IMR-90 (cell line): ENCODE measurements at regions not wholly inside any gene's neighbourhood (a gene's known extent, or its start where the extent isn't known, plus 50 kb on each side); places are given as distances from the start of the nearest gene placed in this dataset.

Experiments used
- ATAC-seq: fragments of 200-7000 bp; cut with Tn5 transposase; 2 replicates; pipeline ENCODE4 v1.9.1; 2020; ENCODE audit warnings: low read depth, mild to moderate bottlenecking, moderate library complexity
- BruUV-seq: library from RNA; stranded (reverse); fragments of 400-500 nt; replicated peaks from 2 replicates; lab custom pipeline; 2021; lab: Mats Ljungman, UMichigan
- CTCF ChIA-PET: fragments of 300-600 bp; formaldehyde crosslinking; extraction: SDS; loops from one replicate; lab custom pipeline; 2021; ENCODE audit warnings: antibody characterized with exemption; lab: Yijun Ruan, JAX
- POLR2A ChIA-PET: fragments of 300-600 bp; sonication (Branson Sonifier 250); formaldehyde crosslinking; loops from one replicate; lab custom pipeline; 2022; ENCODE audit warnings: antibody characterized with exemption; ENCODE audit not compliant: unreplicated experiment; lab: Charles Lee
- DNase-seq: peaks from one replicate; pipeline ENCODE4 v3.0.0; 2013
- H2AFZ ChIP-seq: replicated peaks from 2 replicates; pipeline ENCODE3; 2013; ENCODE audit warnings: low read length, mild to moderate bottlenecking; ENCODE audit not compliant: poor library complexity
- H2AK5ac ChIP-seq: 2 replicates; pipeline ENCODE4 v1.6.1; 2013; ENCODE audit warnings: low read depth, low read length, inconsistent platforms
- H2AK9ac ChIP-seq: replicated peaks from 2 replicates; pipeline ENCODE3; 2013; ENCODE audit warnings: mild to moderate bottlenecking, low read depth, low read length, moderate library complexity; ENCODE audit not compliant: poor library complexity
- H2BK120ac ChIP-seq: 2 replicates; pipeline ENCODE4 v1.6.1; 2013; ENCODE audit warnings: low read depth, low read length, inconsistent platforms
- H2BK15ac ChIP-seq: 3 replicates; pipeline ENCODE4 v1.6.1; 2013; ENCODE audit warnings: low read depth, low read length, inconsistent platforms
- H2BK20ac ChIP-seq: 2 replicates; pipeline ENCODE4 v1.6.1; 2013; ENCODE audit warnings: low read depth, mild to moderate bottlenecking, inconsistent platforms, low read length, moderate library complexity
- H2BK5ac ChIP-seq: 2 replicates; pipeline ENCODE4 v1.6.1; 2013; ENCODE audit warnings: mild to moderate bottlenecking, low read depth, low read length, inconsistent platforms; ENCODE audit not compliant: poor library complexity, severe bottlenecking
- H3K14ac ChIP-seq: replicated peaks from 2 replicates; pipeline ENCODE4 v1.6.1; 2013; ENCODE audit warnings: low read depth, low read length, inconsistent platforms
- H3K18ac ChIP-seq: 2 replicates; pipeline ENCODE4 v1.6.1; 2013; ENCODE audit warnings: low read depth, low read length, control low read depth
- H3K23ac ChIP-seq: 2 replicates; pipeline ENCODE4 v1.6.1; 2013; ENCODE audit warnings: low read depth, low read length, inconsistent platforms
- H3K27ac ChIP-seq: 2 replicates; pipeline ENCODE4 v1.5.1; 2013; ENCODE audit warnings: mild to moderate bottlenecking, control low read depth, low read length; ENCODE audit not compliant: insufficient read depth
- H3K27me3 ChIP-seq: 2 replicates; pipeline ENCODE4 v1.6.1; 2013; ENCODE audit warnings: low read length; ENCODE audit not compliant: control insufficient read depth, insufficient read depth
- H3K36me3 ChIP-seq: 2 replicates; pipeline ENCODE4 v1.6.1; 2013; ENCODE audit warnings: low read length, mixed read lengths; ENCODE audit not compliant: control insufficient read depth, insufficient read depth
- H3K4ac ChIP-seq: 2 replicates; pipeline ENCODE4 v1.6.1; 2013; ENCODE audit warnings: low read depth, low read length, inconsistent platforms
- H3K4me1 ChIP-seq: 2 replicates; pipeline ENCODE4 v1.6.1; 2013; ENCODE audit warnings: low read length, mixed read lengths; ENCODE audit not compliant: control insufficient read depth, insufficient read depth
- H3K4me2 ChIP-seq: 2 replicates; pipeline ENCODE4 v1.6.1; 2013; ENCODE audit warnings: low read depth, mild to moderate bottlenecking, control low read depth, low read length, moderate library complexity
- H3K4me3 ChIP-seq: 2 replicates; pipeline ENCODE4 v1.5.1; 2013; ENCODE audit warnings: low read depth, mild to moderate bottlenecking, control low read depth, low read length, moderate library complexity; ENCODE audit not compliant: insufficient read depth
- H3K56ac ChIP-seq: 2 replicates; pipeline ENCODE4 v1.6.1; 2013; ENCODE audit warnings: low read length, inconsistent platforms; ENCODE audit not compliant: insufficient read depth; ENCODE audit errors: extremely low read depth
- H3K79me1 ChIP-seq, 2 experiments: 2 replicates each; pipeline ENCODE4 v1.6.1; 2013; ENCODE audit warnings: low read length in 2 of 2, inconsistent platforms in 1 of 2, low read depth in 1 of 2
- H3K9ac ChIP-seq: 2 replicates; pipeline ENCODE4 v1.6.1; 2013; ENCODE audit warnings: low read depth, low read length, control low read depth
- H3K9me1 ChIP-seq: 2 replicates; pipeline ENCODE4 v1.6.1; 2013; ENCODE audit warnings: low read length, inconsistent platforms; ENCODE audit not compliant: insufficient read depth
- H3K9me3 ChIP-seq: 2 replicates; pipeline ENCODE4 v1.6.1; 2013; ENCODE audit warnings: low read length; ENCODE audit not compliant: control insufficient read depth, insufficient read depth
- H4K20me1 ChIP-seq: 2 replicates; pipeline ENCODE4 v1.6.1; 2013; ENCODE audit warnings: low read length, inconsistent platforms; ENCODE audit not compliant: insufficient read depth
- H4K5ac ChIP-seq: 2 replicates; pipeline ENCODE4 v1.6.1; 2013; ENCODE audit warnings: mild to moderate bottlenecking, low read depth, low read length, control low read depth
- H4K8ac ChIP-seq, 2 experiments: 2 replicates each; pipeline ENCODE4 v1.6.1; 2013; ENCODE audit warnings: low read depth in 2 of 2, low read length in 2 of 2, control low read depth in 1 of 2, inconsistent platforms in 1 of 2
- H4K91ac ChIP-seq: 2 replicates; pipeline ENCODE4 v1.6.1; 2013; ENCODE audit warnings: low read depth, low read length, inconsistent platforms; ENCODE audit not compliant: insufficient read depth
- BHLHE40 ChIP-seq: fragments of 150-350 bp; IDR thresholded peaks from 2 replicates; pipeline ENCODE4 v1.6.1; 2016; ENCODE audit warnings: mild to moderate bottlenecking, low read depth, low read length
- CEBPB ChIP-seq: IDR thresholded peaks from 2 replicates; pipeline ENCODE4 v1.6.1; 2012; ENCODE audit warnings: low read depth, low read length, improper control_type of control experiment
- CHD1 ChIP-seq: IDR thresholded peaks from 2 replicates; pipeline ENCODE4 v1.6.1; 2012; ENCODE audit warnings: low read depth, low read length, improper control_type of control experiment
- FOS ChIP-seq: fragments of 150-350 bp; IDR thresholded peaks from 2 replicates; pipeline ENCODE4 v1.6.1; 2016; ENCODE audit warnings: low read depth, low read length
- MAFK ChIP-seq: IDR thresholded peaks from 2 replicates; pipeline ENCODE4 v1.6.1; 2012; ENCODE audit warnings: low read depth, low read length, improper control_type of control experiment
- MAZ ChIP-seq: IDR thresholded peaks from 2 replicates; pipeline ENCODE4 v1.6.1; 2012; ENCODE audit warnings: low read depth, mild to moderate bottlenecking, low read length, improper control_type of control experiment, moderate library complexity, borderline replicate concordance
- MXI1 ChIP-seq: IDR thresholded peaks from 2 replicates; pipeline ENCODE4 v1.6.1; 2012; ENCODE audit warnings: low read depth, mild to moderate bottlenecking, low read length, moderate library complexity, borderline replicate concordance
- NFE2L2 ChIP-seq: fragments of 150-350 bp; IDR thresholded peaks from 2 replicates; pipeline ENCODE4 v1.6.1; 2016; ENCODE audit warnings: low read depth, mild to moderate bottlenecking, low read length
- RAD21 ChIP-seq: IDR thresholded peaks from 2 replicates; pipeline ENCODE4 v1.6.1; 2012; ENCODE audit warnings: low read length, improper control_type of control experiment
- RCOR1 ChIP-seq: IDR thresholded peaks from 2 replicates; pipeline ENCODE4 v1.6.1; 2012; ENCODE audit warnings: mild to moderate bottlenecking, low read length, improper control_type of control experiment; ENCODE audit not compliant: insufficient replicate concordance
- RFX5 ChIP-seq: IDR thresholded peaks from 2 replicates; pipeline ENCODE4 v1.8.0; 2012; ENCODE audit warnings: low read depth, mild to moderate bottlenecking, low read length, moderate library complexity
- SMC3 ChIP-seq: fragments of 150-350 bp; IDR thresholded peaks from 2 replicates; pipeline ENCODE4 v1.6.1; 2016; ENCODE audit warnings: low read depth, mild to moderate bottlenecking, antibody characterized with exemption, low read length, moderate library complexity
- WGBS, 2 experiments: methylation state at CpG; one replicate each; pipeline versions ENCODE4 v1.1.5 to v1.1.7; 2013; ENCODE audit warnings: missing lambda C conversion rate in 2 of 2; ENCODE audit not compliant: insufficient read length in 1 of 2; ENCODE audit errors: extremely low coverage in 2 of 2; 5-methylcytosine and 5-hydroxymethylcytosine counted together
- dilution Hi-C: fragments of 300-500 bp; cut with HindIII; formaldehyde crosslinking; loops from one replicate; pipeline ENCODE4 v1.14.3; 2018; ENCODE audit warnings: low sequenced_read_pairs; ENCODE audit not compliant: unreplicated experiment
- in situ Hi-C: fragments of 300-500 bp; cut with MboI; formaldehyde crosslinking; loops from 3 replicates; pipeline ENCODE4 v1.14.3; 2019; ENCODE audit warnings: low sequenced_read_pairs, inconsistent platforms, mixed read lengths
- intact Hi-C: fragments of 100-400 bp; cut with micrococcal nuclease; formaldehyde crosslinking; loops from 2 replicates; pipeline ENCODE4 v1.10.0; 2022
- TF ChIP-seq, protein P1 (sequence below): conservative IDR thresholded peaks from 2 replicates; pipeline ENCODE4 v1.5.1; 2012; ENCODE audit warnings: mild to moderate bottlenecking, low read depth, low read length, improper control_type of control experiment
- TF ChIP-seq, protein P2 (sequence below): fragments of 150-350 bp; IDR thresholded peaks from 2 replicates; pipeline ENCODE4 v1.6.1; 2016; ENCODE audit warnings: low read depth, mild to moderate bottlenecking, low read length, moderate library complexity, borderline replicate concordance
- TF ChIP-seq, protein P3 (sequence below): fragments of 150-350 bp; IDR thresholded peaks from 2 replicates; pipeline ENCODE4 v1.6.1; 2017; ENCODE audit warnings: mild to moderate bottlenecking, antibody characterized with exemption, low read length, low read depth

DNA sequence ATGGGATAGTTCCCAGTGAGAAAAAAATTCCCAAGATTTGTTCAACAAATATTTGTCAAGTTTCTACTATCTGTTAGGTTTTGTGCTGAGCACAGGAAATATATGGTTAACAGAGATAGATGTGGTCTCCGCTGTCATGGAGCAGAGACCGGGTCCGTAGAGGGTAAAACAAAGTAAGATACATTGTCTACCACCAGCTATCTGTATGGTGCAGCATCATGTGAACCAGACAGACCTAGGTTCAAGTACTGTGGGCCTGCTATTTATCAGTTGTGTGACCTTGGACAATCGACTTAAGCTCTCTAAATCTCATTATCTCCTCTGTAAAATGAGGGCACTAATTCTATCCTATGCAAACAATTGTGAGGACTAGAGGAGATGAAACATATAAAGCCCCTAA, 109.8 kb downstream of the DUSP10 start:
- intact Hi-C loops (no loop called here), dilution Hi-C loops (no loop called here), in situ Hi-C loops (no loop called here)
- H3K14ac ChIP-seq = no peak overlapping the region
- H3K27me3 ChIP-seq = no peaks in the 10 kb centered on the region
- no peak overlapping the region for H2AK9ac ChIP-seq
- H3K79me1 ChIP-seq = no peaks in the 10 kb centered on the region
- H3K9me3 ChIP-seq = no peaks in the 10 kb centered on the region
- no peak overlapping the region for H3K27ac ChIP-seq
- no peak overlapping the region for H2BK120ac ChIP-seq
- no peak overlapping the region for H2AFZ ChIP-seq
- no peak overlapping the region for H2BK15ac ChIP-seq
- ATAC-seq = no peak
- no peak overlapping the region for H3K23ac ChIP-seq
- no TSS peak for BruUV-seq
- H4K20me1 ChIP-seq = no peaks in the 10 kb centered on the region
- no peak overlapping the region for H3K56ac ChIP-seq
- H3K18ac ChIP-seq = no peak overlapping the region
- H4K5ac ChIP-seq = no peak overlapping the region
- no peak overlapping the region for H3K9ac ChIP-seq
- ChIA-PET POLR2A (no interaction called here), CTCF (no interaction called here)
- H4K91ac ChIP-seq = no peak overlapping the region
- no peak overlapping the region for H4K8ac ChIP-seq
- no peak overlapping the region for H3K4me2 ChIP-seq
- no peaks in the 10 kb centered on the region for H3K9me1 ChIP-seq
- no peak overlapping the region for H2BK5ac ChIP-seq
- no peak overlapping the region for H2AK5ac ChIP-seq
- H3K4me1 ChIP-seq = no peaks in the 10 kb centered on the region
- no peak overlapping the region for H2BK20ac ChIP-seq
- DNase-seq = no peak
- no peak overlapping the region for H3K4me3 ChIP-seq
- H3K36me3 ChIP-seq = no peaks in the 10 kb centered on the region
- WGBS, 2 experiments = no CpG with 5 or more reads among the region's 4 CpGs
- H3K4ac ChIP-seq = no peak overlapping the region
- TF ChIP-seq SMC3 (no peak), RCOR1 (no peak), MAFK (no peak), FOS (no peak), MXI1 (no peak), MAZ (no peak), BHLHE40 (no peak), CHD1 (no peak), RAD21 (no peak), NFE2L2 (no peak), RFX5 (no peak), CEBPB (no peak)
- TF ChIP-seq, protein P1, sequence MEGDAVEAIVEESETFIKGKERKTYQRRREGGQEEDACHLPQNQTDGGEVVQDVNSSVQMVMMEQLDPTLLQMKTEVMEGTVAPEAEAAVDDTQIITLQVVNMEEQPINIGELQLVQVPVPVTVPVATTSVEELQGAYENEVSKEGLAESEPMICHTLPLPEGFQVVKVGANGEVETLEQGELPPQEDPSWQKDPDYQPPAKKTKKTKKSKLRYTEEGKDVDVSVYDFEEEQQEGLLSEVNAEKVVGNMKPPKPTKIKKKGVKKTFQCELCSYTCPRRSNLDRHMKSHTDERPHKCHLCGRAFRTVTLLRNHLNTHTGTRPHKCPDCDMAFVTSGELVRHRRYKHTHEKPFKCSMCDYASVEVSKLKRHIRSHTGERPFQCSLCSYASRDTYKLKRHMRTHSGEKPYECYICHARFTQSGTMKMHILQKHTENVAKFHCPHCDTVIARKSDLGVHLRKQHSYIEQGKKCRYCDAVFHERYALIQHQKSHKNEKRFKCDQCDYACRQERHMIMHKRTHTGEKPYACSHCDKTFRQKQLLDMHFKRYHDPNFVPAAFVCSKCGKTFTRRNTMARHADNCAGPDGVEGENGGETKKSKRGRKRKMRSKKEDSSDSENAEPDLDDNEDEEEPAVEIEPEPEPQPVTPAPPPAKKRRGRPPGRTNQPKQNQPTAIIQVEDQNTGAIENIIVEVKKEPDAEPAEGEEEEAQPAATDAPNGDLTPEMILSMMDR = no peak
- TF ChIP-seq, protein P2, sequence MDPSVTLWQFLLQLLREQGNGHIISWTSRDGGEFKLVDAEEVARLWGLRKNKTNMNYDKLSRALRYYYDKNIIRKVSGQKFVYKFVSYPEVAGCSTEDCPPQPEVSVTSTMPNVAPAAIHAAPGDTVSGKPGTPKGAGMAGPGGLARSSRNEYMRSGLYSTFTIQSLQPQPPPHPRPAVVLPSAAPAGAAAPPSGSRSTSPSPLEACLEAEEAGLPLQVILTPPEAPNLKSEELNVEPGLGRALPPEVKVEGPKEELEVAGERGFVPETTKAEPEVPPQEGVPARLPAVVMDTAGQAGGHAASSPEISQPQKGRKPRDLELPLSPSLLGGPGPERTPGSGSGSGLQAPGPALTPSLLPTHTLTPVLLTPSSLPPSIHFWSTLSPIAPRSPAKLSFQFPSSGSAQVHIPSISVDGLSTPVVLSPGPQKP = no peak
- TF ChIP-seq, protein P3, sequence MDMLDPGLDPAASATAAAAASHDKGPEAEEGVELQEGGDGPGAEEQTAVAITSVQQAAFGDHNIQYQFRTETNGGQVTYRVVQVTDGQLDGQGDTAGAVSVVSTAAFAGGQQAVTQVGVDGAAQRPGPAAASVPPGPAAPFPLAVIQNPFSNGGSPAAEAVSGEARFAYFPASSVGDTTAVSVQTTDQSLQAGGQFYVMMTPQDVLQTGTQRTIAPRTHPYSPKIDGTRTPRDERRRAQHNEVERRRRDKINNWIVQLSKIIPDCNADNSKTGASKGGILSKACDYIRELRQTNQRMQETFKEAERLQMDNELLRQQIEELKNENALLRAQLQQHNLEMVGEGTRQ = no peak
